Left colon (tissue), 2 donors: ENCODE measurements at regions not wholly inside any gene's neighbourhood (a gene's known extent, or its start where the extent isn't known, plus 50 kb on each side); places are given as distances from the start of the nearest gene placed in this dataset.
A peak's percentile ranks its signal among the peaks of the same experiment; 100 is the strongest.
"Not testable (repeated sequence)": the region's sequence is repeated elsewhere in the genome, so short reads cannot be mapped to it uniquely, and the experiment has no call there.

Experiments used
- ATAC-seq: fragments of 200-7000 bp; cut with Tn5 transposase; one replicate; pipeline ENCODE4 v1.9.1; 2020; ENCODE audit warnings: mild to moderate bottlenecking, moderate library complexity
- DNase-seq, 2 donors: peaks; one replicate each; pipeline ENCODE4 v3.0.0-alpha.2; 2020
- intact Hi-C, 2 donors: fragments of 100-400 bp; cut with DNase I in 1 of 2; cut with micrococcal nuclease in 1 of 2; formaldehyde crosslinking; loops; one replicate each; pipeline versions ENCODE4 v1.11.2 to v1.14.0; 2022; cut with DNase I, micrococcal nuclease
- donor health status: DM: no; HTN: no; CAD: no.
- donor health status: DM: yes; HTN: yes; CAD: no.

GRCh38 chr2:11065833-11066485 lies 89.3 kb upstream of the SLC66A3 start:
- intact Hi-C loops: no loop called here
- ATAC-seq (peak; percentile 99), DNase-seq (peak; percentile 28 to 43)

GRCh38 chr2:11067221-11068078 lies 87.8 kb upstream of the SLC66A3 start:
- DNase-seq: no peak
- intact Hi-C loops: no loop called here
- ATAC-seq: no peak

- no peak for ATAC-seq
- intact Hi-C loops: no loop called here
- DNase-seq: no peak
Measured at GRCh38 chr2:11068079-11068741, 87.1 kb upstream of the SLC66A3 start.

- ATAC-seq: no peak
- DNase-seq: no peak
- intact Hi-C loops: no loop called here
Measured at GRCh38 chr2:11068856-11069526, 86.3 kb upstream of the SLC66A3 start.

- no peak for DNase-seq
- ATAC-seq: no peak
- intact Hi-C loops: no loop called here
Measured at GRCh38 chr2:11069566-11070185, 85.6 kb upstream of the SLC66A3 start.

GRCh38 chr2:11071211-11071610 lies 84.1 kb upstream of the SLC66A3 start:
- peak in 1 of 2 donors; percentile 43 for DNase-seq
- intact Hi-C loops: no loop called here
- ATAC-seq: peak; percentile 90

GRCh38 chr2:11071939-11072338 lies 83.3 kb upstream of the SLC66A3 start:
- intact Hi-C loops: no loop called here
- DNase-seq (no peak), ATAC-seq (no peak)

GRCh38 chr2:11072550-11072949 lies 82.7 kb upstream of the SLC66A3 start:
- intact Hi-C loops: no loop called here
- ATAC-seq: no peak

GRCh38 chr2:11073251-11073650 lies 82.0 kb upstream of the SLC66A3 start:
- ATAC-seq: peak; percentile 76
- intact Hi-C loops: no loop called here

More at GRCh38 chr2:11072550-11072949, 82.7 kb upstream of the SLC66A3 start:
- no peak for DNase-seq

GRCh38 chr2:11073776-11074175 lies 81.5 kb upstream of the SLC66A3 start:
- intact Hi-C loops: no loop called here
- DNase-seq: no peak

More at GRCh38 chr2:11073251-11073650, 82.0 kb upstream of the SLC66A3 start:
- peak in 1 of 2 donors; percentile 64 for DNase-seq

GRCh38 chr2:11074246-11074820 lies 80.9 kb upstream of the SLC66A3 start:
- intact Hi-C loops: no loop called here
- ATAC-seq: no peak
- DNase-seq: no peak

More at GRCh38 chr2:11073776-11074175, 81.5 kb upstream of the SLC66A3 start:
- ATAC-seq: no peak

GRCh38 chr2:11075221-11075620 lies 80.0 kb upstream of the SLC66A3 start:
- DNase-seq (no peak), ATAC-seq (no peak)
- intact Hi-C loops: no loop called here

GRCh38 chr2:11077411-11077810 lies 77.9 kb upstream of the SLC66A3 start:
- no peak for DNase-seq
- no peak for ATAC-seq
- intact Hi-C loops: no loop called here

- no peak for ATAC-seq
- no peak for DNase-seq
- intact Hi-C loops: no loop called here
Measured at GRCh38 chr2:11079136-11079824, 76.0 kb upstream of the SLC66A3 start.

- no peak for DNase-seq
- intact Hi-C loops: no loop called here
- no peak for ATAC-seq
Measured at GRCh38 chr2:11080253-11081115, 74.8 kb upstream of the SLC66A3 start.

- intact Hi-C loops: no loop called here
- DNase-seq (no peak), ATAC-seq (no peak)
Measured at GRCh38 chr2:11082880-11083279, 72.4 kb upstream of the SLC66A3 start.

- DNase-seq, ATAC-seq, intact Hi-C loops: not testable (repeated sequence)
Measured at GRCh38 chr2:11088821-11089220, 66.4 kb upstream of the SLC66A3 start.
